Muscle of leg (tissue), 3 donors: ENCODE measurements at regions not wholly inside any gene's neighbourhood (a gene's known extent, or its start where the extent isn't known, plus 50 kb on each side); places are given as distances from the start of the nearest gene placed in this dataset.

ENCODE experiments used
- DNase-seq: peaks from one replicate; pipeline ENCODE4 v3.0.0; 2013
- H3K27ac ChIP-seq: one replicate; pipeline ENCODE4 v1.5.1; 2013; ENCODE audit warnings: mild to moderate bottlenecking, low read length, control low read depth
- H3K27me3 ChIP-seq: one replicate; pipeline ENCODE4 v1.6.1; 2013; ENCODE audit warnings: low read length; ENCODE audit not compliant: control insufficient read depth, insufficient read depth
- H3K36me3 ChIP-seq: one replicate; pipeline ENCODE4 v1.6.1; 2013; ENCODE audit warnings: low read length; ENCODE audit not compliant: control insufficient read depth, insufficient read depth
- H3K4me1 ChIP-seq: one replicate; pipeline ENCODE4 v1.6.1; 2013; ENCODE audit warnings: low read length; ENCODE audit not compliant: control insufficient read depth, insufficient read depth
- H3K4me3 ChIP-seq: one replicate; pipeline ENCODE4 v1.5.1; 2013; ENCODE audit warnings: low read length, control low read depth
- H3K9me3 ChIP-seq: replicated peaks from 2 replicates; pipeline ENCODE4 v1.6.1; 2013; ENCODE audit warnings: low read depth, low read length; ENCODE audit not compliant: control insufficient read depth
- WGBS: methylation state at CpG from one replicate; pipeline ENCODE4 v1.1.5; 2013; ENCODE audit warnings: missing lambda C conversion rate; ENCODE audit not compliant: insufficient coverage; 5-methylcytosine and 5-hydroxymethylcytosine counted together

DNA sequence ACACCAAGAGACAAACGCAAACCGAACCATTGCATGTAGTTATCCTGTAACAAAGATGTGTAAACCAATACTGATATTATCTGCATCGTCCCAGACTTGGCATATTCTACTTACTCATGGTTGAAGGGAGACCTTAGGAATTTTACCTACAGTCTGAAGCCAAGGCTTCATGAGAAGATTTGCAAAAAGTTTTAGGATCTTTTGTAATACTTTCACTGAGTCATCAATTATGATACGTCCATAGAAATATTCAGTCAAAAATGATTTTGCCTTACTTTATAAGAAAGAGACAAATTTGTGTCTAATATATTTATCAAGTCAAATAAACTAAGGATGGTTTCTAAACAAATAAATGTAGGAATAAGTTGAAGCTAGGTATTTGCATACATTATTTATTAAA, 1176.1 kb upstream of the ADGRL2 start:
- Histone ChIP-seq H3K4me3 (no peak overlapping the region), H3K9me3 (no peaks in the 10 kb centered on the region), H3K27me3 (no peaks in the 10 kb centered on the region), H3K36me3 (no peaks in the 10 kb centered on the region), H3K4me1 (no peaks in the 10 kb centered on the region), H3K27ac (no peak overlapping the region)
- no peak for DNase-seq
- no CpG with 5 or more reads among the region's 4 CpGs for WGBS

DNA sequence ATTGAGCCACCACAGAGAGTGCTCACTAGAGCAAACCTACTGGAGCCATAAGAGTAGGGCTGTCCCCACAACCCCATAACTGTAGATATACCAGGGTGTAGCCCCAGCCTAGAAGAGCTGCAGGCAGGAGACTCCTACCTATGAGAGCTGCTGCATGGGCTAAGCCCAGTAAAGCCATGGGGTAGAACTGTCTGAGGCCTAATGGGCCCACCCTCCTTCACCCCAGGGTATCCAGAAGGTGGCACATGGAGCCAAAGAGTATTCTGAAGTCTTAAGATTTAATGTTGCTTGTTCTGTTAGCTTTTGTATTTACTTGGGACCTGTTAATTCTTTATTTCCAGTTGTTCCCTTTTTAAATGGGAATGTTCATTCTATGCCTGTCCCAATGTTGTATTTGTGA, 1193.7 kb upstream of the ADGRL2 start:
- no peak for DNase-seq
- no peaks in the 10 kb centered on the region for H3K4me1 ChIP-seq
- H3K36me3 ChIP-seq, result no peaks in the 10 kb centered on the region
- H3K27me3 ChIP-seq, result no peaks in the 10 kb centered on the region
- no peak overlapping the region for H3K4me3 ChIP-seq
- H3K27ac ChIP-seq, result no peak overlapping the region
- H3K9me3 ChIP-seq, result peaks cover 2% of the 10 kb centered on the region

DNA sequence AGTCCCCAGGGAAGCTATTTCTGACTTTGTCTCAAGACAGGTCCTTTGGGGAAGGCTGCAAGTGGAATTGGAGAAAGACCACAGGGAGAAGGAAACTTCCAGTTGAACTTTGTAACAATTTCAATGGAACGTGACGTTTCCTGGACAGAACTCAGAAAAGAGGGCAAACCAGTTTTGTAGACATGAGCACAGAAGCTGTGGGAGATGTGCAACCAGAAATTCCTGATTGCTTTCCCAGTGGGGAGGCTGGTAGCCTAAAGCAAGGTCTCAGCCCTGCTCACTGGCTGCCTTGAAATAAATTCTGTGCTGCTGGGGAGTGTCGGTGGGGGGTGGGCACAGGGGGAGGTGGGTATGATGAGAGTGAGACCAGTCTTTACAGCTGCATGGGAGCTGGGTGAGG, 1206.7 kb upstream of the ADGRL2 start:
- 89% methylated on average over 3 of the region's 3 CpGs for WGBS
- Histone ChIP-seq H3K36me3 (no peaks in the 10 kb centered on the region), H3K4me3 (no peak overlapping the region), H3K27ac (no peak overlapping the region), H3K9me3 (peaks cover 4% of the 10 kb centered on the region), H3K27me3 (no peaks in the 10 kb centered on the region), H3K4me1 (no peaks in the 10 kb centered on the region)
- DNase-seq, result no peak

DNA sequence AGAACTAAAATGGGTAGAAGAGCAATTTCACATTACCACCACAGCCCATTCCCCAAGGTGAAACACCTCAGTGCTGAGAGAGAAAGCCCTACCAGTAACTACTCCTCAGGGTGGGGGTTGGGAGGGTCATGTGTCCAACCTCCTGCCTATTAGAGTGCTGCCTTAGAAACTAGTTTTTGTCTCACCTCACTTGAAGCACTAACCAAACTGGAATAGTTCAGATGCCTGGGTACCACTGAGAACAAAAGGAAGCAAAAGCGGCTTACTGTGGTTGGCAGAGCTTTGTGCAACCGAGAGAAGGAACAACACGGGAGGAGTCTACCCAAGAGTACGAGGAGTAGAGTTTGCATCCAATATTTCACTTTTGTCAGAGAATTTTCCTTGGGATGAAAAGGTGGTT, 1207.5 kb upstream of the ADGRL2 start:
- H3K4me1 ChIP-seq, result no peaks in the 10 kb centered on the region
- H3K36me3 ChIP-seq, result no peaks in the 10 kb centered on the region
- H3K9me3 ChIP-seq, result peaks cover 4% of the 10 kb centered on the region
- no peak for DNase-seq
- no peaks in the 10 kb centered on the region for H3K27me3 ChIP-seq
- 100% methylated on average over 2 of the region's 4 CpGs for WGBS
- H3K27ac ChIP-seq, result no peak overlapping the region
- no peak overlapping the region for H3K4me3 ChIP-seq

DNA sequence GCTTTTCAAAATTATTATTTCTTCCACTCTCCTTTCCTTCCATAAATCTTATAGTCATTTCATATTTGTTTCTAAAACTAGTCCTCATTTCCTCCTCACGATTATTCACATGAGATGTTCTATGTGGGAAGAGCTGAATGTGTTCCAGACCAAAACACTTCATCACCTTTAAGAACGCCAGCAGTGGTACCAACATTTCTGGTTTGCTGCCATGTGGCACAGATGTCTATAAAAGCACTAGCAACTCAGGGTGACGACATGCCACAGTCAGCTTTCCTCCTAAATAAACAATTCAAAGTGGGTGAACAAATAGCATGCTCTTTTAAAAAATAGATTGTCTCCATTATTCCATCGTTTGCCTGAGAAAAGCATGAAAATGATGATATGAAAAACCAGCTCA, 1217.8 kb upstream of the ADGRL2 start:
- H3K9me3 ChIP-seq, result no peaks in the 10 kb centered on the region
- H3K4me1 ChIP-seq, result no peaks in the 10 kb centered on the region
- no peaks in the 10 kb centered on the region for H3K27me3 ChIP-seq
- no peaks in the 10 kb centered on the region for H3K36me3 ChIP-seq
- no peak overlapping the region for H3K27ac ChIP-seq
- 29% methylated on average over 1 of the region's 4 CpGs for WGBS
- no peak overlapping the region for H3K4me3 ChIP-seq
- DNase-seq, result no peak

DNA sequence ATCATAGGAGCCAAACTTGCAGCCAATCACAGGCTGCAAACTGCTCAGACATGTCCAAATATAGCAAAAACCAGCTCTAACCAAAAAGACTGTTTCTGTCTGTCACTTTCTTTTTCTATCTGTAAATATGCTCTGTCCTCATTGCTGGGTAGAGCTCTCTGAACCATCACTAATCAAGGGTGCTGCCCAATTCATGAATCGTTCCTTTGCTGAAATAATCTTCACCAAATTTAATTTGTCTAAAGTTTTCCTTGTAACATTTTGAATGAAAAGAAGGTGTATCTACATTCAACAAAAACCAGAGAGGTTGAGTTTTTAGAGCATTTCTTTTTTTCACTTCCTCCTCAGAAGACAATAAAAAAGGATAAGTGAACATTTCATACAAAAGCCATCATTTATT, 1221.7 kb upstream of the ADGRL2 start:
- no CpG with 5 or more reads among the region's 1 CpG for WGBS
- H3K27ac ChIP-seq, result no peak overlapping the region

DNA sequence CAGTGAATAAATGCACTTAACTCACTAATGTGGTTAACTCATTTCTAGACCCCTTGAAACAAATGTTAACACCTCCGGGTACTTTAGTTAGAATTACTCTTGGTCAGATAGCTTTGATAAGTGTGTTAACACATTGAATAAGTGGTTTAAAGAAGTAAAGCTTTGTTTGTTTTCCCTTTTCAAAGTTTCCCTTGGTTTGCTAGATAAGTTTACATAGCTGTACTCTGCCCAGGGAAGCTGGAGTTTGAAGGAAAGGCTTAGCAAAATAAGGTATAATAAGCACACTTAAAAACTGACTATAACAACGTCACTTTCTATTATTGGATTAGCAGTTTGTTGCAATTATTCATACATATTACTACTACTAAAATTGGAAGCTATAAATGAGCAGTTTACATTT, 1233.9 kb upstream of the ADGRL2 start:
- Histone ChIP-seq H3K9me3 (no peaks in the 10 kb centered on the region), H3K36me3 (no peaks in the 10 kb centered on the region), H3K27ac (no peak overlapping the region), H3K4me1 (no peaks in the 10 kb centered on the region), H3K27me3 (no peaks in the 10 kb centered on the region), H3K4me3 (no peak overlapping the region)
- WGBS, result no CpG with 5 or more reads among the region's 2 CpGs
- no peak for DNase-seq

More for the DNA sequence above, 1221.7 kb upstream of the ADGRL2 start:
- no peak overlapping the region for H3K4me3 ChIP-seq
- no peaks in the 10 kb centered on the region for H3K27me3 ChIP-seq
- no peaks in the 10 kb centered on the region for H3K4me1 ChIP-seq
- H3K36me3 ChIP-seq, result no peaks in the 10 kb centered on the region
- H3K9me3 ChIP-seq, result no peaks in the 10 kb centered on the region
- no peak for DNase-seq

DNA sequence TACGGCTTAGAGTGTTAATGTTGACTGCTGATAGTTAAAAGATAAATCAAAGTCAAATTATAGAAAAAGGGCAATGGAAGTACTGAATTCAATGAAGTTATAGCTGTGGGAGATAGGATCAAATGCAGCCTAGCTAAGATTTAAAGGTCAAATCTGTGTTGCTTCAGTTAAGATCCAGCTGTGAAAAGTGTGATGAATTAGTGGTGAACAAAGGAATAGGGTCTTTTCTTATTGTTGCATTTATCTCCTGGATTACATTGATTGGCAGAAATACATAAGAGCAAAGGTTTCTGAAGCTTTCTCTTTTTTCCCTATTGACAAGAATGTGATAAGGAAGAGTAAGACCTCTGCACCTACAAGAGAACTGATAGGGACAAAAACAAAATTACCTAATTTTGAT, 1234.6 kb upstream of the ADGRL2 start:
- DNase-seq, result no peak
- 100% methylated on average over 1 of the region's 1 CpG for WGBS
- no peak overlapping the region for H3K4me3 ChIP-seq
- H3K36me3 ChIP-seq, result no peaks in the 10 kb centered on the region
- H3K9me3 ChIP-seq, result no peaks in the 10 kb centered on the region
- H3K27ac ChIP-seq, result no peak overlapping the region
- no peaks in the 10 kb centered on the region for H3K4me1 ChIP-seq
- no peaks in the 10 kb centered on the region for H3K27me3 ChIP-seq

DNA sequence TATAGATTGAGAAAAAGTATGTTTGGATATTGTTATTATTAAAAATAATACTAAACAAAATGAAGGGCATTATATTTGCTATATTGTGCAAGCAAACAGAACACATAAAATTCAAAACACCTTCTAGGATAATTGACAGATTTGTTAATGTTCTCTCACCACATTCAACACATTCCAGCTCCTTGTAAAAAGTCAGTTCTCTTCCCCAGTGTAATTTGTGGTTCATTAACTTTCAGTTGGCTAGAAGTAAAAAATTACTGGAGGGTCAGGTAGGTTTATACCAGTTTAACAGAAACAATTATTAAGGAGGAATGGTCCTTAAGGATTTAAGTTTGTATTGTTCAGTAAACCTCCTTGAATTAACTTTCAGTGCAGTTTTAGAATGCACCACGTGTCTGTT, 1235.3 kb upstream of the ADGRL2 start:
- Histone ChIP-seq H3K36me3 (no peaks in the 10 kb centered on the region), H3K27ac (no peak overlapping the region), H3K4me3 (no peak overlapping the region), H3K9me3 (no peaks in the 10 kb centered on the region), H3K4me1 (no peaks in the 10 kb centered on the region), H3K27me3 (no peaks in the 10 kb centered on the region)
- no CpG with 5 or more reads among the region's 1 CpG for WGBS
- no peak for DNase-seq

DNA sequence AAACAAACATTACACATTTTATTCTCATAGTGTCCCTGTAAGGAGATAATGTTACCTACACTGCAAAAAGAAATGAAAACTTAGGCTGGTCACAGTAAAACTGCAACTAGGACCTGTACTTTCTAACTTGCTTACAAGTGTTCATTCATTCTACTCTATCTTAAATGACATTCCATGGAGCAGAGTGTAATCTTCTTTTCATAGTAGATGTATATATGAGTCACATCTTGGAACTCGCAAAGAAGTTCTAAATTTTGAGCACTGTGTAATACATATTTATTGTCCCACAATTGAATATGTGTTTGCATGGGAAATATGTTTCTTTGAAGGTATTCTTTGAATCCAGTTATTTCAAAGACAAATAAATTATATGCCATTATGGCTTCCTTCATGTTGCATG, 1258.5 kb upstream of the ADGRL2 start:
- no peak overlapping the region for H3K4me3 ChIP-seq
- peak; percentile 38 for DNase-seq
- H3K4me1 ChIP-seq, result no peaks in the 10 kb centered on the region
- H3K27me3 ChIP-seq, result no peaks in the 10 kb centered on the region
- H3K36me3 ChIP-seq, result no peaks in the 10 kb centered on the region
- no CpG with 5 or more reads among the region's 1 CpG for WGBS
- no peaks in the 10 kb centered on the region for H3K9me3 ChIP-seq
- no peak overlapping the region for H3K27ac ChIP-seq

DNA sequence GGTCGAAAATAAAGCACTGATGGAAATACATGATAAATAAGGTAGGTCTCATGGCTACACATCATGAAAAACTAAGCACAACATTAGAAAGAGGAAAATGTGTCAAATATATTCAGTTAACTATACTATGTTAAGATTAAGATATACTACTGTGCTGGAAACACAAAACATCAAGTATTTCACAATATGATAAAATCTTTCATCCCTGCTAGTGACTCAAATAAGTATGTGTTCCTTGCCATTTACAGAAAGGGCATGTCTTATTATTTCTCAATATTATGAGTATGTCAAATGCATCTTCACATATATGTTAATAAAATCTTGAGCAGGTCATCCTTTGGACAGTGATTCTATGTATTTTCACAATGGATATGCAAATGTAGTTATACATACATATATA, 1260.1 kb upstream of the ADGRL2 start:
- no peak for DNase-seq
- WGBS, result no CpG with 5 or more reads among the region's 1 CpG
- H3K4me1 ChIP-seq, result no peaks in the 10 kb centered on the region
- no peaks in the 10 kb centered on the region for H3K27me3 ChIP-seq
- no peak overlapping the region for H3K27ac ChIP-seq
- no peak overlapping the region for H3K4me3 ChIP-seq
- H3K36me3 ChIP-seq, result no peaks in the 10 kb centered on the region
- no peaks in the 10 kb centered on the region for H3K9me3 ChIP-seq
